GM21526 (cell line): ENCODE measurements at regions not wholly inside any gene's neighbourhood (a gene's known extent, or its start where the extent isn't known, plus 50 kb on each side); places are given as distances from the start of the nearest gene placed in this dataset.

Experiments used
- ATAC-seq: cut with Tn5 transposase; IDR thresholded peaks from one replicate; pipeline ENCODE4 v1.9.1; 2021; ENCODE audit warnings: moderate library complexity; ENCODE audit not compliant: unreplicated experiment, low FRiP score

- ATAC-seq = no peak
These were observed 367.2 kb upstream of the KCNH7 start for GRCh38 chr2:163205589-163206254.

GRCh38 chr2:163200741-163201140 lies 362.2 kb upstream of the KCNH7 start:
- ATAC-seq = no peak

GRCh38 chr2:163198972-163199371 lies 360.4 kb upstream of the KCNH7 start:
- ATAC-seq = no peak

GRCh38 chr2:163198007-163198406 lies 359.4 kb upstream of the KCNH7 start:
- ATAC-seq = no peak

GRCh38 chr2:163191372-163191771 lies 352.8 kb upstream of the KCNH7 start:
- ATAC-seq = peak; percentile 59

- no peak for ATAC-seq
These were observed 349.6 kb upstream of the KCNH7 start for GRCh38 chr2:163187995-163188655.

- no peak for ATAC-seq
These were observed 348.6 kb upstream of the KCNH7 start for GRCh38 chr2:163187119-163187518.

GRCh38 chr2:163185160-163185559 lies 346.6 kb upstream of the KCNH7 start:
- ATAC-seq = no peak

GRCh38 chr2:163182764-163183354 lies 344.3 kb upstream of the KCNH7 start:
- no peak for ATAC-seq

GRCh38 chr2:163177592-163177991 lies 339.0 kb upstream of the KCNH7 start:
- ATAC-seq = no peak

GRCh38 chr2:163175294-163175693 lies 336.7 kb upstream of the KCNH7 start:
- ATAC-seq = no peak

- no peak for ATAC-seq
These were observed 335.0 kb upstream of the KCNH7 start for GRCh38 chr2:163173591-163173990.

GRCh38 chr2:163171786-163172530 lies 333.4 kb upstream of the KCNH7 start:
- no peak for ATAC-seq

- no peak for ATAC-seq
These were observed 319.4 kb upstream of the KCNH7 start for GRCh38 chr2:163157891-163158496.

- no peak for ATAC-seq
These were observed 318.8 kb upstream of the KCNH7 start for GRCh38 chr2:163157411-163157810.

GRCh38 chr2:163155925-163156324 lies 317.4 kb upstream of the KCNH7 start:
- no peak for ATAC-seq

- peak; percentile 98 for ATAC-seq
These were observed 316.8 kb upstream of the KCNH7 start for GRCh38 chr2:163155279-163155883.

GRCh38 chr2:163142618-163143017 lies 304.1 kb upstream of the KCNH7 start:
- no peak for ATAC-seq

- ATAC-seq = no peak
These were observed 300.4 kb upstream of the KCNH7 start for GRCh38 chr2:163138947-163139346.

- no peak for ATAC-seq
These were observed 296.7 kb upstream of the KCNH7 start for GRCh38 chr2:163135256-163135655.
